T-helper 22 cell (primary cell): ENCODE measurements at regions not wholly inside any gene's neighbourhood (a gene's known extent, or its start where the extent isn't known, plus 50 kb on each side); places are given as distances from the start of the nearest gene placed in this dataset.
"Not testable (repeated sequence)": the region's sequence is repeated elsewhere in the genome, so short reads cannot be mapped to it uniquely, and the experiment has no call there.

Source experiments
- DNase-seq: peaks from one replicate; pipeline ENCODE4 v3.0.0-alpha.2; 2020; ENCODE audit warnings: low read depth

GRCh38 chr22:23380911-23381310 is 199.2 kb downstream of the IGLL1 start:
- no peak for DNase-seq

- DNase-seq: no peak
Observed at GRCh38 chr22:23380230-23380573, 199.9 kb downstream of the IGLL1 start.

GRCh38 chr22:23379540-23380229 is 199.4 kb downstream of the BCR start:
- DNase-seq: not testable (repeated sequence)

- DNase-seq: no peak
Observed at GRCh38 chr22:23377767-23378166, 197.5 kb downstream of the BCR start.

- no peak for DNase-seq
Observed at GRCh38 chr22:23376256-23376655, 195.9 kb downstream of the BCR start.

- DNase-seq: no peak
Observed at GRCh38 chr22:23375031-23375827, 194.9 kb downstream of the BCR start.

GRCh38 chr22:23373601-23374000 is 193.3 kb downstream of the BCR start:
- no peak for DNase-seq

GRCh38 chr22:23370251-23370650 is 189.9 kb downstream of the BCR start:
- no peak for DNase-seq

- no peak for DNase-seq
Observed at GRCh38 chr22:23369054-23369685, 188.9 kb downstream of the BCR start.
